ENCODE measurements at regions not wholly inside any gene's neighbourhood (a gene's known extent, or its start where the extent isn't known, plus 50 kb on each side); places are given as distances from the start of the nearest gene placed in this dataset.

GRCh38 chr4:20506827-20507226, 193.4 kb upstream of the PACRGL start:
- TF ChIP-seq CTCF (IDR thresholded peaks at IDR 0.05) = no peak
- TF ChIP-seq POLR2A (IDR thresholded peaks at IDR 0.05) = no peak
